GM12878 (cell line): ENCODE measurements at regions not wholly inside any gene's neighbourhood (a gene's known extent, or its start where the extent isn't known, plus 50 kb on each side); places are given as distances from the start of the nearest gene placed in this dataset.

Experiments used
- BACH1 ChIP-seq: fragments of 450-650 bp; IDR thresholded peaks from 2 replicates; pipeline ENCODE4 v1.6.1; 2017; ENCODE audit warnings: mild to moderate bottlenecking, borderline replicate concordance
- BCLAF1 ChIP-seq: fragments of 450-650 bp; IDR thresholded peaks from 2 replicates; pipeline ENCODE4 v1.6.1; 2017; ENCODE audit warnings: antibody characterized with exemption, mild to moderate bottlenecking, moderate library complexity
- CBX3 ChIP-seq: fragments of 200-600 bp; sonication (generic); IDR thresholded peaks from 2 replicates; pipeline ENCODE4 v1.6.1; 2016; ENCODE audit warnings: low read depth, borderline replicate concordance
- CBX5 ChIP-seq: sonication (generic); IDR thresholded peaks from 2 replicates; pipeline ENCODE4 v1.6.1; 2016; ENCODE audit warnings: low read depth, moderate library complexity, mild to moderate bottlenecking, inconsistent platforms
- CEBPZ ChIP-seq: fragments of 150-350 bp; IDR thresholded peaks from 2 replicates; pipeline ENCODE4 v1.6.1; 2016; ENCODE audit warnings: low read depth, low read length
- EGR1 ChIP-seq, 2 experiments: IDR thresholded peaks; 1 replicate in 1 of 2; 2 replicates in 1 of 2; pipeline ENCODE4 v1.6.1; 2011 to 2012; ENCODE audit warnings: low read depth in 2 of 2, low read length in 2 of 2, borderline replicate concordance in 1 of 2, mild to moderate bottlenecking in 1 of 2, moderate library complexity in 1 of 2
- IKZF1 ChIP-seq: fragments of 450-650 bp; conservative IDR thresholded peaks from 2 replicates; pipeline ENCODE4 v1.6.1; 2017; ENCODE audit warnings: antibody characterized with exemption, mild to moderate bottlenecking
- MEF2B ChIP-seq: fragments of 450-650 bp; IDR thresholded peaks from 2 replicates; pipeline ENCODE4 v1.6.1; 2018; ENCODE audit warnings: mild to moderate bottlenecking, moderate library complexity; ENCODE audit not compliant: partially characterized antibody, poor library complexity, severe bottlenecking
- MYC ChIP-seq: IDR thresholded peaks from 2 replicates; pipeline ENCODE4 v1.6.1; 2011; ENCODE audit warnings: mild to moderate bottlenecking, low read length, moderate library complexity, inconsistent platforms; ENCODE audit not compliant: insufficient read depth, insufficient replicate concordance, insufficient read length, severe bottlenecking
- STAT3 ChIP-seq: IDR thresholded peaks from 2 replicates; pipeline ENCODE4 v1.6.1; 2011; ENCODE audit warnings: low read depth, low read length, improper control_type of control experiment
- WRNIP1 ChIP-seq: IDR thresholded peaks from 2 replicates; pipeline ENCODE4 v1.6.1; 2011; ENCODE audit warnings: low read depth, low read length, improper control_type of control experiment, borderline replicate concordance
- YY1 ChIP-seq: IDR thresholded peaks from 2 replicates; pipeline ENCODE4 v1.6.1; 2011; ENCODE audit warnings: low read depth, mild to moderate bottlenecking, low read length
- ZSCAN29 ChIP-seq: fragments of 450-650 bp; IDR thresholded peaks from 2 replicates; pipeline ENCODE4 v1.6.1; 2017; ENCODE audit warnings: mild to moderate bottlenecking, moderate library complexity
- TF ChIP-seq, protein P1 (sequence below): fragments of 450-650 bp; IDR thresholded peaks from 2 replicates; pipeline ENCODE4 v1.6.1; 2017; ENCODE audit warnings: low read depth, mild to moderate bottlenecking, moderate library complexity

GRCh38 chr14:71618716-71619115, 313.5 kb upstream of the RGS6 start (continued):
- no peak for TF ChIP-seq EGR1 (IDR thresholded peaks at IDR 0.05; ENCODE audit: borderline replicate concordance in 1 of 2, low read depth in 2 of 2, low read length in 2 of 2)
- TF ChIP-seq MEF2B: no peak
- no peak for TF ChIP-seq YY1
- no peak for TF ChIP-seq BCLAF1
- TF ChIP-seq, protein P1, sequence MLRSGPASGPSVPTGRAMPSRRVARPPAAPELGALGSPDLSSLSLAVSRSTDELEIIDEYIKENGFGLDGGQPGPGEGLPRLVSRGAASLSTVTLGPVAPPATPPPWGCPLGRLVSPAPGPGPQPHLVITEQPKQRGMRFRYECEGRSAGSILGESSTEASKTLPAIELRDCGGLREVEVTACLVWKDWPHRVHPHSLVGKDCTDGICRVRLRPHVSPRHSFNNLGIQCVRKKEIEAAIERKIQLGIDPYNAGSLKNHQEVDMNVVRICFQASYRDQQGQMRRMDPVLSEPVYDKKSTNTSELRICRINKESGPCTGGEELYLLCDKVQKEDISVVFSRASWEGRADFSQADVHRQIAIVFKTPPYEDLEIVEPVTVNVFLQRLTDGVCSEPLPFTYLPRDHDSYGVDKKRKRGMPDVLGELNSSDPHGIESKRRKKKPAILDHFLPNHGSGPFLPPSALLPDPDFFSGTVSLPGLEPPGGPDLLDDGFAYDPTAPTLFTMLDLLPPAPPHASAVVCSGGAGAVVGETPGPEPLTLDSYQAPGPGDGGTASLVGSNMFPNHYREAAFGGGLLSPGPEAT: peak; percentile 48; the same call in 1 of the 2 replicates
- TF ChIP-seq CBX5: no peak
- no peak for TF ChIP-seq CBX3
- TF ChIP-seq WRNIP1: no peak
- TF ChIP-seq ZSCAN29: peak; percentile 77; the same call in 1 of the 2 replicates
- no peak; the same call in 1 of the 2 replicates for TF ChIP-seq BACH1
- no peak for TF ChIP-seq CEBPZ
- TF ChIP-seq IKZF1: peak; percentile 63
- no peak for TF ChIP-seq STAT3
- no peak for TF ChIP-seq MYC
